ENCODE measurements at regions not wholly inside any gene's neighbourhood (a gene's known extent, or its start where the extent isn't known, plus 50 kb on each side); places are given as distances from the start of the nearest gene placed in this dataset.
"Not testable (repeated sequence)": the region's sequence is repeated elsewhere in the genome, so short reads cannot be mapped to it uniquely, and the experiment has no call there.

DNA sequence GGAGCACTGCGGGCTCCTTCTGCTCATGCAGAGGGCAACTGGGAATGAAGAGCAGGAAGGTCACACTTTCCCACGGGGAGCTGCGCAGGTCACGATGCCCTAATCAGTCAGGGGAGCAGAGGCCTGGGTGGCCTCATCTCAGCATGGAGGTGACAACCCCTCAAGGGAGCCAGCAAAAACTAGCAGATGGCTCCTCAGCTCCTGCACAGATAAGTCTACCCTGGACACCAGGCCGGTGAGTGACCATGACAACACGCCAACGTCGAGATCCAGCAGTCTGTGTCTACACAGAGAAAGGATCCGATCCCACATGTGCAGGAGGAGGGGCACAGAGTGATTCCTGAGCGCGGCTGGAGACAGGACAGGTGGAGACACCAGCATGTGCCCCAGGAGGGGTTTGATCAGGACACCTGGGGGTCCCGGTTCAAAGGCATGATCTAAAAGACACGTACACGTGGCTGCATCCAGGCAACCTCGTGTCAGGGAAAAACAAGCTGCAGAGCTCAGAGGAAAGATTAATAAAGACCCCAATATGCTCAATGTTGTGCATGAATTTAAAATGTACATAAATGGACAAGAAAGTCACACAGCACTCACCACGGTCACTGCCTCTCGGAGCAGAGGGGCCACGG is 153.7 kb upstream of the SFSWAP start:
- no peak overlapping the region for H3K4me3 Mint-ChIP-seq
- no peak for DNase-seq
- peaks cover 13% of the 10 kb centered on the region for H3K27me3 Mint-ChIP-seq (ENCODE audit: low read depth, poor library complexity)
- no peaks in the 10 kb centered on the region for H3K36me3 Mint-ChIP-seq (ENCODE audit: low read depth)
- no peaks in the 10 kb centered on the region for H3K4me1 Mint-ChIP-seq
- H3K27ac Mint-ChIP-seq, result peak overlapping the region; percentile 43
- H3K9me3 Mint-ChIP-seq, result no peaks in the 10 kb centered on the region
- TF ChIP-seq, protein P1, sequence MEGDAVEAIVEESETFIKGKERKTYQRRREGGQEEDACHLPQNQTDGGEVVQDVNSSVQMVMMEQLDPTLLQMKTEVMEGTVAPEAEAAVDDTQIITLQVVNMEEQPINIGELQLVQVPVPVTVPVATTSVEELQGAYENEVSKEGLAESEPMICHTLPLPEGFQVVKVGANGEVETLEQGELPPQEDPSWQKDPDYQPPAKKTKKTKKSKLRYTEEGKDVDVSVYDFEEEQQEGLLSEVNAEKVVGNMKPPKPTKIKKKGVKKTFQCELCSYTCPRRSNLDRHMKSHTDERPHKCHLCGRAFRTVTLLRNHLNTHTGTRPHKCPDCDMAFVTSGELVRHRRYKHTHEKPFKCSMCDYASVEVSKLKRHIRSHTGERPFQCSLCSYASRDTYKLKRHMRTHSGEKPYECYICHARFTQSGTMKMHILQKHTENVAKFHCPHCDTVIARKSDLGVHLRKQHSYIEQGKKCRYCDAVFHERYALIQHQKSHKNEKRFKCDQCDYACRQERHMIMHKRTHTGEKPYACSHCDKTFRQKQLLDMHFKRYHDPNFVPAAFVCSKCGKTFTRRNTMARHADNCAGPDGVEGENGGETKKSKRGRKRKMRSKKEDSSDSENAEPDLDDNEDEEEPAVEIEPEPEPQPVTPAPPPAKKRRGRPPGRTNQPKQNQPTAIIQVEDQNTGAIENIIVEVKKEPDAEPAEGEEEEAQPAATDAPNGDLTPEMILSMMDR (IDR thresholded peaks at IDR 0.05), result no peak

DNA sequence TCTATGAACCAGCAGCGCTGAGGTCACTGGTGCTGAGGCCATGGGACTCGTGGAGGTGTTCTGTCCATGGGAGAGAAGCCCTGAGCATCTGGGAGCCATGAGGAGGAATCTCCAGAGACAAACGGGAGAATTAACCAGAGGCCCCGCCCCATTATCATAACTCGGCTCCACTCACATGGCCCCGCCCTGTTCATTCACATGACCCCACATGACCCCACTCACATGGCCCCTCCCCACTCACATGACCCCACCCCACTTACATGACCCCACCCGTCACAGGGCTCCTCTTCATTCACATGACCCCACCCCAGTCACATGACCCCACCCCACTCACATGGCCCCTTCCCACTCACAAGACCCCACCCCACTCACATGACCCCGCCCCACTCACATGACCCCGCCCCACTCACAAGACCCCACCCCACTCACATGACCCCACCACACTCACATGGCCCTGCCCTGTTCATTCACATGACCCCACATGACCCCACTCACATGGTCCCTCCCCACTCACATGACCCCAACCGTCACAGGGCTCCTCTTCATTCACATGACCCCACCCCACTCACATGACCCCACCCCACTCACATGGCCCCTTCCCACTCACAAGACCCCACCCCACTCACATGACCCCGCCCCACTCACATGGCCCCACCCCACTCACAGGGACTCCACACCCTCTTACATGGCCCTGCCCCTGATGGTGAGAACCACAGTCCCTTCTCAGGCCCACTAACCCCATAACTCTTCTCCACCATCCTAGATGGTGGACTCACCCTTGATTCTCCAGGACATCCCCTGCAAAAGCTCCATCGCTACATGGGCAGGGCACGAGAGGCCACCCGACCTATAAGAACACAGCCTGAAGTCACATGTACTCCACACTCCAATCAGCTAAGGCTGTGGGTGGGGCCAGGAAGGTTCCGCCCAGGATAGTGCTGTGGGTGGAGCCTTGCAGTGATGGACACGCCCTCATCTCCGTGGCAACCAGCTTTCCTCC is 151.1 kb upstream of the SFSWAP start:
- no peaks in the 10 kb centered on the region for H3K9me3 Mint-ChIP-seq
- no peak overlapping the region for H3K27ac Mint-ChIP-seq
- DNase-seq, result no peak
- H3K27me3 Mint-ChIP-seq (ENCODE audit: low read depth, poor library complexity), result peaks cover 16% of the 10 kb centered on the region
- H3K36me3 Mint-ChIP-seq (ENCODE audit: low read depth), result no peaks in the 10 kb centered on the region
- no peaks in the 10 kb centered on the region for H3K4me1 Mint-ChIP-seq
- no peak overlapping the region for H3K4me3 Mint-ChIP-seq
- TF ChIP-seq, protein P1 (IDR thresholded peaks at IDR 0.05), result no peak

DNA sequence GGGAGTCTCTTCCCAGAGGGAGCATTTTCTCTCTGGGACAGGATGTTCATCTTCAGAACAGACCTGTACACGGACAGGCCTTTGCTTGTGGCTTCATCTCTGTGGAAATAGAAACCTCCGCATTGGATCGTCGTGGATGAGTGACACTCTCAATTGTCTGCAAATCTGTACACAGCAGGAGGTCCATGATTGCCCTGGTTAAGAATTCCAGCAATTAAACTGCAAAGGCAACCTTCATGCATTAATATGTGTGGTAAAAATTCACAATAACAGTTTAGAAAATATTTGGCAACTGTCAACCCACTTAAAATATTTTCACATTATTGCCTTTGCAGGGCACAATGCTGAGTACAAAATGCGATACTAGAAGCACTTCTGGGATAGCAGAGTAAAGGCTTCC is 149.8 kb upstream of the SFSWAP start:
- Mint-ChIP-seq H3K4me1 (peaks cover 12% of the 10 kb centered on the region), H3K27me3 (ENCODE audit: low read depth, poor library complexity) (peaks cover 16% of the 10 kb centered on the region), H3K36me3 (ENCODE audit: low read depth) (no peaks in the 10 kb centered on the region), H3K4me3 (no peak overlapping the region), H3K9me3 (no peaks in the 10 kb centered on the region), H3K27ac (no peak overlapping the region)
- no peak for DNase-seq
- TF ChIP-seq, protein P1 (IDR thresholded peaks at IDR 0.05), result no peak

DNA sequence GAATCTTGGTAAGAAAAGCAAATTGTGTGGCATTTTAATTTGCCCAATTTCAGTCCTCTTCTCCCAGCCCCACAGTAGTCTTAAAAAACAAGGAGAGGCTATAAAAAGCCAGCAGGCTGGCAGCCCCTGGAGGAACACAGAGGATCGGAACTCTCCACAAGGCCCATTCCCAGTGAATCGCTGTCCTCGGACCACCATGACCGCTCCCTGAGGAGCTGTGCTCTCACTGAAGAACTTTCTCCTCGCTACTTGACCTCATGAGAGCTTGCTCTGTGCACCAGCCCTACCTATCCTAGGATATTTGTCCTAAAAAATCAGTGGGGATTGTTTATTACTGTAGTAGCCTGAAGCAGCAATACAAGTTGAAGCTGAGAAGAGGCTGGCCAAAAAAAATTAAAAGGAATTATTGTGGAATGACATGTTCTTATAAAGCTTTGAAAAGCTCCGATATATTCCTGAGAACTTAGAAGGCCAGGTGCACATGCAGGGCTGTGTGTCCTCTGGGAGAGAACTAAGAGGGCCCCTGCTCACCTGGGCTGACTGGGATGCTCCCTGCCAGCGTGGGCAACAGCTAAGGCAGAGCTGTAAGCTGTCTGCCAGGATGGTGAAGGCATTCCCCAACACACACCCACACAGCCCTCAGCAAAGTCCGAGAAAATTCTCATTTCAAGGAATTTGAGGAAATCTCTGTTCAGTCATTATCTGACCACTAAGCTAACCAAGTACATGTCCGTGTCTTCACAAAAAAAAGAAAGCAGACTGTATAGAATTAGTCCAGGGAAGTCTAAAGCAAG is 148.8 kb upstream of the SFSWAP start:
- no peak overlapping the region for H3K27ac Mint-ChIP-seq
- peaks cover 11% of the 10 kb centered on the region for H3K27me3 Mint-ChIP-seq (ENCODE audit: low read depth, poor library complexity)
- TF ChIP-seq, protein P1 (IDR thresholded peaks at IDR 0.05), result no peak
- H3K36me3 Mint-ChIP-seq (ENCODE audit: low read depth), result no peaks in the 10 kb centered on the region
- DNase-seq, result no peak
- no peaks in the 10 kb centered on the region for H3K9me3 Mint-ChIP-seq
- H3K4me1 Mint-ChIP-seq, result peaks cover 22% of the 10 kb centered on the region
- no peak overlapping the region for H3K4me3 Mint-ChIP-seq

DNA sequence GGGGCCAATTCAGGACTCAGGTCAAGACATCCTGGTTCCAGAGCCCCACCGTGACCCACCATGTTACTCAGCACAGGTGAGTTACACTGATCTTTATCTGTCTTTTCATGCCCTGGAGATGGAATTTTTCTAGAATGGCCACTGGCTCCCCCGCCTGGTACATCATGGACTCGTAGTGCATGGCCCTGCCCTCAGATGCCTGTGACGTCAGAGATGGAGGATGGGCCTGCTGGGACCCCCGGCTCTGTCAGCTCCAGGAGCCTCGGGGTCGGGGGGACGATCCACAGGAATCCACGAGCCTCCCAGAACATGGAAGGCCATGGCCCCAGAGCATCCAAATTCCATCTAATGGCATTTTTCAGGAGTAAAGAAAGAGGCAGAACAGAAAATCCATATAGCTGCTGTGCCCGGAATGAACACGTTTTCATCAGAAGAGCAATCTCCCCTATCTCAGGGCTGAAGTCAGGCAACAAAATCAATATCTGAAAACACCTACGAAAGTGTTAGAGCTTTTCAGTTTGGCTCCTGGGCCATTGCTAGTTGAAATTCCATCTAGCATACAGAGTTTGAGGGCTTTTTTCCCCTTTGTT is 146.7 kb upstream of the SFSWAP start:
- DNase-seq; H3K9me3 Mint-ChIP-seq; H3K36me3 Mint-ChIP-seq (ENCODE audit: low read depth); H3K27ac Mint-ChIP-seq; H3K4me3 Mint-ChIP-seq: not testable (repeated sequence)
- Mint-ChIP-seq H3K27me3 (ENCODE audit: low read depth, poor library complexity) (peaks cover 25% of the 10 kb centered on the region), H3K4me1 (peaks cover 24% of the 10 kb centered on the region)
